DND-41 (cell line): ENCODE measurements at regions not wholly inside any gene's neighbourhood (a gene's known extent, or its start where the extent isn't known, plus 50 kb on each side); places are given as distances from the start of the nearest gene placed in this dataset.

Experiments
- ATAC-seq: fragments of 200-7000 bp; cut with Tn5 transposase; 3 replicates; pipeline ENCODE4 v1.9.1; 2021; ENCODE audit warnings: low read depth; ENCODE audit not compliant: insufficient read depth
- DNase-seq: peaks from one replicate; pipeline ENCODE4 v3.0.0-alpha.2; 2020
- H2AFZ ChIP-seq: 2 replicates; pipeline ENCODE4 v1.6.0; 2012; ENCODE audit warnings: low read depth, low read length
- H3K27ac ChIP-seq: 2 replicates; pipeline ENCODE4 v1.5.1; 2012; ENCODE audit warnings: low read length, inconsistent platforms
- H3K27me3 ChIP-seq: fragments of 200-600 bp; sonication (generic); 2 replicates; pipeline ENCODE4 v1.6.0; 2012; ENCODE audit warnings: low read length, mild to moderate bottlenecking, inconsistent platforms; ENCODE audit not compliant: insufficient read depth, poor library complexity
- H3K36me3 ChIP-seq: 2 replicates; pipeline ENCODE4 v1.5.1; 2012; ENCODE audit warnings: low read length, inconsistent platforms; ENCODE audit not compliant: insufficient read depth
- H3K4me1 ChIP-seq: 2 replicates; pipeline ENCODE4 v1.5.1; 2012; ENCODE audit warnings: mild to moderate bottlenecking, low read length; ENCODE audit not compliant: insufficient read depth
- H3K4me2 ChIP-seq: 2 replicates; pipeline ENCODE4 v1.6.0; 2012; ENCODE audit warnings: mild to moderate bottlenecking, moderate library complexity, low read length, inconsistent platforms; ENCODE audit not compliant: insufficient read depth
- H3K4me3 ChIP-seq, 2 experiments: fragments of 200-600 bp in 1 of 2; shearing (Covaris generic) in 1 of 2; 2 replicates each; pipeline ENCODE4 v1.5.1; 2012 to 2016; ENCODE audit warnings: inconsistent platforms in 2 of 2, low read length in 2 of 2, mild to moderate bottlenecking in 2 of 2, low read depth in 1 of 2, moderate library complexity in 1 of 2
- H3K79me2 ChIP-seq: 2 replicates; pipeline ENCODE4 v1.6.0; 2012; ENCODE audit warnings: low read length, inconsistent platforms; ENCODE audit not compliant: insufficient read depth
- H3K9ac ChIP-seq: 2 replicates; pipeline ENCODE4 v1.6.0; 2012; ENCODE audit warnings: low read depth, mild to moderate bottlenecking, inconsistent platforms, low read length, moderate library complexity
- H3K9me3 ChIP-seq: 2 replicates; pipeline ENCODE4 v1.5.1; 2012; ENCODE audit warnings: low read length, moderate library complexity, mild to moderate bottlenecking, inconsistent platforms; ENCODE audit not compliant: insufficient read depth, severe bottlenecking
- H4K20me1 ChIP-seq: 2 replicates; pipeline ENCODE4 v1.6.0; 2012; ENCODE audit warnings: low read length; ENCODE audit not compliant: insufficient read depth
- CTCF ChIP-seq: IDR thresholded peaks from 2 replicates; pipeline ENCODE4 v1.5.1; 2012; ENCODE audit warnings: borderline replicate concordance, low read length, moderate library complexity, mild to moderate bottlenecking; ENCODE audit not compliant: poor library complexity, severe bottlenecking; ENCODE audit errors: extremely low read depth
- EZH2 ChIP-seq: IDR thresholded peaks from 3 replicates; pipeline ENCODE4 v1.6.1; 2012; ENCODE audit warnings: borderline replicate concordance, low read depth, mild to moderate bottlenecking, moderate library complexity, low read length, inconsistent platforms; ENCODE audit not compliant: severe bottlenecking

- DNase-seq (peak; percentile 62), ATAC-seq (peak; percentile 80)
- no peak overlapping the region for H3K9ac ChIP-seq
- no peaks in the 10 kb centered on the region for H3K79me2 ChIP-seq
- H3K36me3 ChIP-seq, result no peaks in the 10 kb centered on the region
- peaks cover 8% of the 10 kb centered on the region for H3K4me1 ChIP-seq
- H2AFZ ChIP-seq, result no peak overlapping the region
- no peak overlapping the region for H3K4me3 ChIP-seq
- H3K9me3 ChIP-seq, result no peaks in the 10 kb centered on the region
- H3K27ac ChIP-seq, result no peak overlapping the region
- TF ChIP-seq EZH2, result no peak
- TF ChIP-seq CTCF, result no peak
- H4K20me1 ChIP-seq, result no peaks in the 10 kb centered on the region
- H3K27me3 ChIP-seq, result no peaks in the 10 kb centered on the region
- no peak overlapping the region for H3K4me2 ChIP-seq
These were observed 241.2 kb downstream of the SETD4 start for GRCh38 chr21:35819134-35819533.

GRCh38 chr21:35818597-35818996 lies 241.7 kb downstream of the SETD4 start:
- H3K27me3 ChIP-seq, result no peaks in the 10 kb centered on the region
- no peaks in the 10 kb centered on the region for H4K20me1 ChIP-seq
- peak; percentile 66 for DNase-seq
- no peak overlapping the region for H3K4me3 ChIP-seq
- peak; percentile 76 for ATAC-seq
- H2AFZ ChIP-seq, result no peak overlapping the region
- H3K4me2 ChIP-seq, result no peak overlapping the region
- H3K27ac ChIP-seq, result no peak overlapping the region
- TF ChIP-seq CTCF (no peak), EZH2 (no peak)
- H3K36me3 ChIP-seq, result no peaks in the 10 kb centered on the region
- no peak overlapping the region for H3K9ac ChIP-seq
- no peaks in the 10 kb centered on the region for H3K9me3 ChIP-seq
- peaks cover 8% of the 10 kb centered on the region for H3K4me1 ChIP-seq
- no peaks in the 10 kb centered on the region for H3K79me2 ChIP-seq

- Histone ChIP-seq H3K27me3 (no peaks in the 10 kb centered on the region), H4K20me1 (no peaks in the 10 kb centered on the region), H2AFZ (peak overlapping the region; percentile 45; the same call in 1 of the 2 replicates), H3K79me2 (no peaks in the 10 kb centered on the region), H3K4me1 (peaks cover 8% of the 10 kb centered on the region), H3K9ac (no peak overlapping the region), H3K4me3 (no peak overlapping the region), H3K27ac (no peak overlapping the region), H3K9me3 (no peaks in the 10 kb centered on the region), H3K4me2 (no peak overlapping the region), H3K36me3 (no peaks in the 10 kb centered on the region)
- no peak for TF ChIP-seq EZH2
- TF ChIP-seq CTCF, result no peak
- ATAC-seq, result no peak
- DNase-seq, result no peak
These were observed 245.3 kb downstream of the SETD4 start for GRCh38 chr21:35814858-35815619.

- TF ChIP-seq CTCF, result no peak
- TF ChIP-seq EZH2, result no peak
- H2AFZ ChIP-seq, result no peak overlapping the region
- no peak for DNase-seq
- no peaks in the 10 kb centered on the region for H3K36me3 ChIP-seq
- no peaks in the 10 kb centered on the region for H3K79me2 ChIP-seq
- no peak overlapping the region for H3K4me2 ChIP-seq
- no peak overlapping the region for H3K4me3 ChIP-seq
- H3K4me1 ChIP-seq, result no peaks in the 10 kb centered on the region
- ATAC-seq, result no peak
- no peak overlapping the region for H3K27ac ChIP-seq
- H3K9ac ChIP-seq, result no peak overlapping the region
- H3K27me3 ChIP-seq, result no peaks in the 10 kb centered on the region
- H4K20me1 ChIP-seq, result no peaks in the 10 kb centered on the region
- H3K9me3 ChIP-seq, result no peaks in the 10 kb centered on the region
These were observed 247.6 kb downstream of the SETD4 start for GRCh38 chr21:35812679-35813078.
